Endodermal cell (in vitro differentiated cells): ENCODE measurements at regions not wholly inside any gene's neighbourhood (a gene's known extent, or its start where the extent isn't known, plus 50 kb on each side); places are given as distances from the start of the nearest gene placed in this dataset.

Source experiments
- DNase-seq: peaks from one replicate; pipeline ENCODE4 v3.0.0-alpha.2; 2017
- H3K27ac ChIP-seq: 2 replicates; pipeline ENCODE4 v1.5.1; 2013; ENCODE audit warnings: mild to moderate bottlenecking, low read depth, low read length, moderate library complexity
- H3K27me3 ChIP-seq: 2 replicates; pipeline ENCODE4 v1.6.1; 2013; ENCODE audit warnings: mild to moderate bottlenecking, low read length, moderate library complexity; ENCODE audit not compliant: insufficient read depth, control insufficient read depth, poor library complexity, severe bottlenecking
- H3K36me3 ChIP-seq: 2 replicates; pipeline ENCODE4 v1.7.0; 2013; ENCODE audit warnings: mild to moderate bottlenecking, low read length, moderate library complexity; ENCODE audit not compliant: control insufficient read depth, insufficient read depth
- H3K4me1 ChIP-seq: one replicate; pipeline ENCODE4 v1.7.0; 2013; ENCODE audit warnings: low read length; ENCODE audit not compliant: control insufficient read depth, insufficient read depth
- H3K4me3 ChIP-seq: 2 replicates; pipeline ENCODE4 v1.5.1; 2013; ENCODE audit warnings: mild to moderate bottlenecking, low read length, moderate library complexity
- H3K9ac ChIP-seq: 2 replicates; pipeline ENCODE4 v1.6.1; 2013; ENCODE audit warnings: mild to moderate bottlenecking, low read length, moderate library complexity; ENCODE audit not compliant: poor library complexity, severe bottlenecking; ENCODE audit errors: extremely low read depth
- H3K9me3 ChIP-seq: 2 replicates; pipeline ENCODE4 v1.6.1; 2013; ENCODE audit warnings: mild to moderate bottlenecking, low read length, moderate library complexity; ENCODE audit not compliant: control insufficient read depth
- H3K27ac Mint-ChIP-seq: 2 replicates; pipeline ENCODE4 v1.8.0; 2020; ENCODE audit warnings: mixed read lengths
- H3K27me3 Mint-ChIP-seq: 2 replicates; pipeline ENCODE4 v1.8.0; 2021; ENCODE audit warnings: mild to moderate bottlenecking, mixed read lengths; ENCODE audit not compliant: insufficient read depth
- H3K36me3 Mint-ChIP-seq: 2 replicates; pipeline ENCODE4 v1.8.0; 2020; ENCODE audit warnings: low read depth, mixed read lengths
- H3K4me1 Mint-ChIP-seq: 2 replicates; pipeline ENCODE4 v1.8.0; 2020; ENCODE audit warnings: mixed read lengths
- H3K4me3 Mint-ChIP-seq: 2 replicates; pipeline ENCODE4 v1.8.0; 2020; ENCODE audit warnings: mild to moderate bottlenecking, moderate library complexity, mixed read lengths
- H3K9me3 Mint-ChIP-seq: 2 replicates; pipeline ENCODE4 v1.8.0; 2020; ENCODE audit warnings: mild to moderate bottlenecking, mixed read lengths
- CTCF ChIP-seq: fragments of 200-600 bp; sonication (generic); conservative IDR thresholded peaks from 2 replicates; pipeline ENCODE4 v1.5.0; 2021; ENCODE audit warnings: antibody characterized with exemption, mild to moderate bottlenecking
- WGBS, 2 experiments: methylation state at CpG; one replicate each; pipeline versions ENCODE4 v1.1.5 to v1.1.7; 2013; ENCODE audit warnings: missing lambda C conversion rate in 2 of 2, mixed read lengths in 1 of 2; ENCODE audit not compliant: insufficient coverage in 1 of 2, insufficient read length in 1 of 2; 5-methylcytosine and 5-hydroxymethylcytosine counted together

DNA sequence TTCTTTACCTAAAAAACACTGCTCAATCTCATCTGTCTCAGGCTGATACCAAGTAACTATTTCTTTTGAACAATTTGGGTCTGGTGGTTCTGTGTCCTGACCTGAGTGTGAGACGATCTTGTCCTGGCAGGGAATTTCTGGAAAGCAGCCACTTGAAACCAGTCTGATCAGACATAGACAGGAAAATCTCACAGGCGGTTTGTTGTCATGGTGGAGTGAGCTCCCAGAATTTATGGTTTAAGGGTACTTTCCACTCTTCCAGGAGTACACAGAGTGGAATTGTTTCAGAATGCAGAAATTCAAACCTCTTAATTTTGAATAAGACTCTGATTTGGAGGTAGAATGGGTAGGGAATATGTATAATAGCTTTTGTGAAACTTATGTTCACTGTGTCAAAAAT lies 268.2 kb downstream of the ISL1 start:
- Histone ChIP-seq H3K36me3 (no peaks in the 10 kb centered on the region), H3K4me3 (no peak overlapping the region), H3K9ac (no peak overlapping the region), H3K27ac (no peak overlapping the region), H3K27me3 (no peaks in the 10 kb centered on the region), H3K9me3 (peaks cover 7% of the 10 kb centered on the region), H3K4me1 (peaks cover 6% of the 10 kb centered on the region)
- TF ChIP-seq CTCF, result no peak
- no peak for DNase-seq
- 96 to 100% methylated on average over 1 to 2 of the region's 2 CpGs for WGBS, 2 experiments
- H3K27me3 Mint-ChIP-seq, result no peaks in the 10 kb centered on the region
- H3K4me3 Mint-ChIP-seq, result no peak overlapping the region
- H3K27ac Mint-ChIP-seq, result no peak overlapping the region
- H3K9me3 Mint-ChIP-seq, result no peaks in the 10 kb centered on the region
- peaks cover 19% of the 10 kb centered on the region for H3K4me1 Mint-ChIP-seq
- H3K36me3 Mint-ChIP-seq, result no peaks in the 10 kb centered on the region

DNA sequence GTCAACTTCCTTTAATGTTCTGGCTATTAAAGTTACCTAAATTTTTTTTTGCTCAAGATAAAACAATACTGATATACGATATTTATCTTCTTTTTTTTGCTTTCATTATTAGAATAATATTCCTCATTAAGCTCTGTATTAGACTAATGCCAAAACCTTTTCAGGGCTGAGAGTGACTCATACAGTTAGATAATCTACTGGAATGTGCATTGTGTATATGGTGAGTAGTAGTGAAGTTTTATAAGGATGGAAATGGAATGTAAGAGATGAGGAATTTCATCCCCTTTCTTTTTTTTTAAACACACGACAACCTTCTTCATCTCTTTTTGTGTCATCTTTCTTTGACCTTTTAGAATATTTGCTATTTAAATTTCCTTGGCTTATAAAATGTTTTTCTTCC lies 268.6 kb downstream of the ISL1 start:
- no peaks in the 10 kb centered on the region for H3K27me3 Mint-ChIP-seq
- H3K9me3 Mint-ChIP-seq, result no peaks in the 10 kb centered on the region
- H3K9ac ChIP-seq, result no peak overlapping the region

GRCh38 chr5:51652980-51653379 lies 269.7 kb downstream of the ISL1 start:
- WGBS, 2 experiments, result 90% methylated on average over 2 of the region's 2 CpGs; no CpG with 5 or more reads in 1 of the 2 experiments
- Histone ChIP-seq H3K4me1 (peaks cover 6% of the 10 kb centered on the region), H3K4me3 (no peak overlapping the region), H3K27me3 (no peaks in the 10 kb centered on the region), H3K9me3 (no peaks in the 10 kb centered on the region), H3K36me3 (no peaks in the 10 kb centered on the region), H3K9ac (no peak overlapping the region), H3K27ac (no peak overlapping the region)
- DNase-seq, result no peak
- Mint-ChIP-seq H3K27me3 (no peaks in the 10 kb centered on the region), H3K9me3 (no peaks in the 10 kb centered on the region), H3K27ac (no peak overlapping the region), H3K36me3 (no peaks in the 10 kb centered on the region), H3K4me1 (peaks cover 19% of the 10 kb centered on the region), H3K4me3 (no peak overlapping the region)
- no peak for TF ChIP-seq CTCF

More for the DNA sequence above, 268.6 kb downstream of the ISL1 start:
- H3K27me3 ChIP-seq, result no peaks in the 10 kb centered on the region
- no peak overlapping the region for H3K27ac Mint-ChIP-seq
- peaks cover 6% of the 10 kb centered on the region for H3K4me1 ChIP-seq
- no peak overlapping the region for H3K27ac ChIP-seq
- H3K36me3 ChIP-seq, result no peaks in the 10 kb centered on the region
- peaks cover 19% of the 10 kb centered on the region for H3K4me1 Mint-ChIP-seq
- no peak for DNase-seq
- TF ChIP-seq CTCF, result no peak
- no peak overlapping the region for H3K4me3 Mint-ChIP-seq
- peaks cover 7% of the 10 kb centered on the region for H3K9me3 ChIP-seq
- no peak overlapping the region for H3K4me3 ChIP-seq
- WGBS, 2 experiments, result 100% methylated on average over 2 of the region's 2 CpGs; no CpG with 5 or more reads in 1 of the 2 experiments
- H3K36me3 Mint-ChIP-seq, result no peaks in the 10 kb centered on the region
